K562 (cell line): ENCODE measurements at regions not wholly inside any gene's neighbourhood (a gene's known extent, or its start where the extent isn't known, plus 50 kb on each side); places are given as distances from the start of the nearest gene placed in this dataset.

ENCODE experiments used
- FOXP1 ChIP-seq: sonication (generic); formaldehyde crosslinking; IDR thresholded peaks from 2 replicates; pipeline ENCODE4 v1.8.0; 2022; ENCODE audit warnings: mild to moderate bottlenecking, missing genetic modification reagents
- HBP1 ChIP-seq: fragments of 450-650 bp; formaldehyde crosslinking; IDR thresholded peaks from 2 replicates; pipeline ENCODE4 v1.4.0; 2022; ENCODE audit warnings: missing genetic modification characterization
- MBD2 ChIP-seq: sonication (generic); IDR thresholded peaks from 2 replicates; pipeline ENCODE4 v1.6.1; 2016; ENCODE audit warnings: low read depth, borderline replicate concordance
- NR0B1 ChIP-seq: fragments of 450-650 bp; IDR thresholded peaks from one replicate; pipeline ENCODE4 v1.6.1; 2018; ENCODE audit warnings: mild to moderate bottlenecking, moderate library complexity; ENCODE audit not compliant: partially characterized antibody
- PURB ChIP-seq: sonication (generic); formaldehyde crosslinking; IDR thresholded peaks from 2 replicates; pipeline ENCODE4 v1.9.0; 2021; ENCODE audit warnings: low read depth, mild to moderate bottlenecking, missing genetic modification reagents
- SLC30A9 ChIP-seq: fragments of 250-450 bp; sonication (Bioruptor Pico); IDR thresholded peaks from 2 replicates; pipeline ENCODE4 v1.8.0; 2022; ENCODE audit warnings: mild to moderate bottlenecking, moderate library complexity
- STAT5A ChIP-seq: IDR thresholded peaks from 2 replicates; pipeline ENCODE4 v1.6.1; 2012; ENCODE audit warnings: low read length, inconsistent platforms, borderline replicate concordance
- TEAD1 ChIP-seq, 2 experiments: fragments of 450-650 bp in 1 of 2; sonication (generic) in 1 of 2; formaldehyde crosslinking; IDR thresholded peaks; 2 replicates each; pipeline versions ENCODE4 v1.4.0 to v1.8.0; 2020 to 2022; ENCODE audit warnings: mild to moderate bottlenecking in 2 of 2, missing genetic modification reagents in 1 of 2
- ZBTB7A ChIP-seq: IDR thresholded peaks from 2 replicates; pipeline ENCODE4 v1.6.1; 2011; ENCODE audit warnings: low read depth, mild to moderate bottlenecking, low read length, moderate library complexity, borderline replicate concordance; ENCODE audit not compliant: control insufficient read depth
- ZNF589 ChIP-seq: fragments of 200-800 bp; sonication (Bioruptor generic); IDR thresholded peaks from 2 replicates; pipeline ENCODE4 v1.6.1; 2016; ENCODE audit warnings: low read depth, missing genetic modification characterization, missing compliant biosample characterization
- TF ChIP-seq, protein P1 (sequence below): conservative IDR thresholded peaks from 2 replicates; pipeline ENCODE4 v1.6.1; 2011; ENCODE audit warnings: low read depth, mild to moderate bottlenecking, low read length; ENCODE audit not compliant: control insufficient read depth

DNA sequence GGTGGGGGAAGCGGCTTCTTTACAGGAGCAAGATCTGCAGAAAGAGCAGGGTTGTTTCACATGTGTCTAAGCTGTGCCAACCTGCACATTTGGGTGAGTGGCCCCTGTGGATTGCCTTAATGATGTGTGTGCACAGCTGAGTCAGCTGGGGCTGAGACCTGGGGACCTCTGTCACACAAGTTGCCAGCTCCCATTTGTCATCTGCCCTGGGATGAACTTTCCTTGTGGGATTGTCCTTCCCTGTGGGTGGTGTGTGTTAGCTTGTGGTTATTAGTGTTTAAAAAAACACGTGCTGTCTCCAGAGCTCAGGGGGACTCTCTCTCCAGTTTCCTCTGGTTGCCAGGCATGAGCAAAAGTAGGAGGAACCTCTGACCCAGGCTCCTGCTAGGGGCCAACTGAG lies 400.5 kb upstream of the CCL2 start (continued):
- TF ChIP-seq TEAD1 (CRISPR knock-in tag; IDR thresholded peaks at IDR 0.05) = no peak
- no peak for TF ChIP-seq FOXP1 (CRISPR knock-in tag)
- TF ChIP-seq HBP1 (CRISPR knock-in tag) = no peak
- TF ChIP-seq SLC30A9 = no peak
- no peak for TF ChIP-seq PURB (CRISPR knock-in tag)
- no peak for TF ChIP-seq MBD2
- TF ChIP-seq, protein P1, sequence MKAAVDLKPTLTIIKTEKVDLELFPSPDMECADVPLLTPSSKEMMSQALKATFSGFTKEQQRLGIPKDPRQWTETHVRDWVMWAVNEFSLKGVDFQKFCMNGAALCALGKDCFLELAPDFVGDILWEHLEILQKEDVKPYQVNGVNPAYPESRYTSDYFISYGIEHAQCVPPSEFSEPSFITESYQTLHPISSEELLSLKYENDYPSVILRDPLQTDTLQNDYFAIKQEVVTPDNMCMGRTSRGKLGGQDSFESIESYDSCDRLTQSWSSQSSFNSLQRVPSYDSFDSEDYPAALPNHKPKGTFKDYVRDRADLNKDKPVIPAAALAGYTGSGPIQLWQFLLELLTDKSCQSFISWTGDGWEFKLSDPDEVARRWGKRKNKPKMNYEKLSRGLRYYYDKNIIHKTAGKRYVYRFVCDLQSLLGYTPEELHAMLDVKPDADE = no peak
- no peak for TF ChIP-seq STAT5A
- TF ChIP-seq ZNF589 (CRISPR knock-in tag) = no peak
- TF ChIP-seq NR0B1 = no peak
- TF ChIP-seq ZBTB7A = no peak
